GF-D8 (cell line): ENCODE measurements at regions not wholly inside any gene's neighbourhood (a gene's known extent, or its start where the extent isn't known, plus 50 kb on each side); places are given as distances from the start of the nearest gene placed in this dataset.
"Not testable (repeated sequence)": the region's sequence is repeated elsewhere in the genome, so short reads cannot be mapped to it uniquely, and the experiment has no call there.

Source experiments
- DNase-seq: peaks from one replicate; lab custom pipeline; 2025; lab: John Stamatoyannopoulos, UW

- DNase-seq: not testable (repeated sequence)
Measured at GRCh38 chr2:111400598-111401253, 280.0 kb downstream of the BCL2L11 start.

GRCh38 chr2:111401270-111402140 is 280.8 kb downstream of the BCL2L11 start:
- not testable (repeated sequence) for DNase-seq

- not testable (repeated sequence) for DNase-seq
Measured at GRCh38 chr2:111402450-111402849, 281.7 kb downstream of the BCL2L11 start.

GRCh38 chr2:111403287-111403686 is 282.6 kb downstream of the BCL2L11 start:
- not testable (repeated sequence) for DNase-seq

GRCh38 chr2:111406616-111407015 is 285.9 kb downstream of the BCL2L11 start:
- DNase-seq: not testable (repeated sequence)

- not testable (repeated sequence) for DNase-seq
Measured at GRCh38 chr2:111407632-111408194, 287.0 kb downstream of the BCL2L11 start.

GRCh38 chr2:111410868-111411406 is 290.2 kb downstream of the BCL2L11 start:
- DNase-seq: not testable (repeated sequence)

- DNase-seq: not testable (repeated sequence)
Measured at GRCh38 chr2:111411867-111412681, 291.4 kb downstream of the BCL2L11 start.

GRCh38 chr2:111412841-111413650 is 292.3 kb downstream of the BCL2L11 start:
- DNase-seq: not testable (repeated sequence)

GRCh38 chr2:111413950-111414349 is 293.2 kb downstream of the BCL2L11 start:
- DNase-seq: not testable (repeated sequence)

GRCh38 chr2:111415765-111416743 is 295.3 kb downstream of the BCL2L11 start:
- not testable (repeated sequence) for DNase-seq

- DNase-seq: not testable (repeated sequence)
Measured at GRCh38 chr2:111417026-111417425, 296.3 kb downstream of the BCL2L11 start.

GRCh38 chr2:111418091-111418875 is 297.6 kb downstream of the BCL2L11 start:
- not testable (repeated sequence) for DNase-seq

- not testable (repeated sequence) for DNase-seq
Measured at GRCh38 chr2:111420074-111420473, 299.4 kb downstream of the BCL2L11 start.

GRCh38 chr2:111420835-111421234 is 300.1 kb downstream of the BCL2L11 start:
- DNase-seq: not testable (repeated sequence)

- DNase-seq: not testable (repeated sequence)
Measured at GRCh38 chr2:111421949-111422348, 301.2 kb downstream of the BCL2L11 start.

- not testable (repeated sequence) for DNase-seq
Measured at GRCh38 chr2:111422562-111422961, 301.8 kb downstream of the BCL2L11 start.

GRCh38 chr2:111423184-111423583 is 302.5 kb downstream of the BCL2L11 start:
- not testable (repeated sequence) for DNase-seq
